ENCODE measurements at regions not wholly inside any gene's neighbourhood (a gene's known extent, or its start where the extent isn't known, plus 50 kb on each side); places are given as distances from the start of the nearest gene placed in this dataset.

DNA sequence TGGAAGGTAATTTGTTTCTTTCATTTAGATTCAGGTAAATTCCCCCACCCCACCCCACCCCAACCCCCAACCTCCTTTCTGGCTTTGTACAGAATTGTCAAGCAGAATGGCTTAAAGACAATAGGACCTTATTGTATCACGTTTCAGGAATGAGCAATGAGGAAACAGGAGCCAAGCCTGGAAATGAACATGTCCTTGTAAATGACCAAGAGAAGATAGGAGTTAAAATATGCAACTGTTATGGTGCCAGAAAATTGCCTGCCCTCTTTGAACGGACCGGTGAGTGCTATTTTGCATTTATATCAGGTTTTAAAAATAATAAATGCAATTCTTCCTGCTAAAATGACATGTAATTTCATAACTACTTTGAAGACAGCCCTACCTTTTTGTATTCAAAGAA lies 141.6 kb upstream of the PELI2 start:
- Histone ChIP-seq H3K27ac (ENCODE audit: low read depth in 1 of 2, low read length in 1 of 2) (no peak overlapping the region), H3K9ac (ENCODE audit: insufficient read depth in 1 of 2, low read length in 2 of 2) (no peak overlapping the region), H3K27me3 (ENCODE audit: control insufficient read depth in 3 of 3, insufficient read depth in 3 of 3, low read length in 2 of 3) (no peaks in the 10 kb centered on the region), H3K36me3 (ENCODE audit: control insufficient read depth in 4 of 4, insufficient read depth in 4 of 4, low read length in 4 of 4) (no peaks in the 10 kb centered on the region), H3K4me1 (ENCODE audit: control insufficient read depth in 5 of 5, insufficient read depth in 5 of 5, low read length in 5 of 5) (peaks cover 0 to 7% (median 0%) of the 10 kb centered on the region in 5 donors), H3K9me3 (ENCODE audit: control insufficient read depth in 4 of 4, insufficient read depth in 3 of 4, low read length in 3 of 4) (peaks cover 0 to 7% (median 2%) of the 10 kb centered on the region in 4 donors), H3K4me3 (no peak overlapping the region)
- TF ChIP-seq, protein P1, sequence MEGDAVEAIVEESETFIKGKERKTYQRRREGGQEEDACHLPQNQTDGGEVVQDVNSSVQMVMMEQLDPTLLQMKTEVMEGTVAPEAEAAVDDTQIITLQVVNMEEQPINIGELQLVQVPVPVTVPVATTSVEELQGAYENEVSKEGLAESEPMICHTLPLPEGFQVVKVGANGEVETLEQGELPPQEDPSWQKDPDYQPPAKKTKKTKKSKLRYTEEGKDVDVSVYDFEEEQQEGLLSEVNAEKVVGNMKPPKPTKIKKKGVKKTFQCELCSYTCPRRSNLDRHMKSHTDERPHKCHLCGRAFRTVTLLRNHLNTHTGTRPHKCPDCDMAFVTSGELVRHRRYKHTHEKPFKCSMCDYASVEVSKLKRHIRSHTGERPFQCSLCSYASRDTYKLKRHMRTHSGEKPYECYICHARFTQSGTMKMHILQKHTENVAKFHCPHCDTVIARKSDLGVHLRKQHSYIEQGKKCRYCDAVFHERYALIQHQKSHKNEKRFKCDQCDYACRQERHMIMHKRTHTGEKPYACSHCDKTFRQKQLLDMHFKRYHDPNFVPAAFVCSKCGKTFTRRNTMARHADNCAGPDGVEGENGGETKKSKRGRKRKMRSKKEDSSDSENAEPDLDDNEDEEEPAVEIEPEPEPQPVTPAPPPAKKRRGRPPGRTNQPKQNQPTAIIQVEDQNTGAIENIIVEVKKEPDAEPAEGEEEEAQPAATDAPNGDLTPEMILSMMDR (IDR thresholded peaks at IDR 0.05; ENCODE audit: control extremely low read depth, extremely low read depth): no peak
- 46 to 76% methylated on average over 3 of the region's 3 CpGs for WGBS, 2 donors
- ATAC-seq (ENCODE audit: insufficient read depth, low FRiP score) (no peak), DNase-seq (no peak)

DNA sequence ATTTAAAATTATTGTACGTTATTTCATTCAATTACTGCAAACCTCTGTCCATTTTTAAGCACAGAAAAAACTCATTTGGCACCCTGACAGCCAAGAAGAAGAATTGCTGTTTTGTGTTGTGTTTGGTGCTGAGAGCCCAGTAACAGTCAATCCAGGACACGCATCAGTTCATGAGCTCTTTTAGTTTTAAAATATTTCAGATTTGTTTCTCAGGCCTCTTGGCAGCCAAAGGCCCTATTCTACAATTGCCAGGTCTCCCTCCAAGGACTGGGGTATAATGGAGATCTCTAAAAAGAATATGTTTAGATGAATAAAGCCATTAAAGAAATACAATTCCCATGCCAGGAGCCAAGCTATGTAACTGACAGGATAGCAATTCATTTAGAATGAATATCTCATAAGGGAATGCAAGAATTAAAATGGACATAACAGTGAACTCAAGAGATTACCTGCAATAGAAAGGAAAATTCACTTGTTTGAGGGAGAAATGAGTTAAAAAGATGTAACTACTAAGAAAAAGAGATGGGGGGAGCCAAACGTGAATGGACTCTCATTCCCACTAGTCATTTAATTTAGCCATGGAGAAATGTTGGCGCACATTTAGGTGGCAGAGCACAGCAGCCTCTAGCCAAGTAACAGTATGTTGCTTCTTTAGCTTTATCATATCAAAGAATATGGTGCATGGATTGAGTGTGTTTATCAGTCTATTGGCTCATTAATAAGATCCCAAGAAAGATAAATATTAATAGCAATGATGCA lies 140.6 kb upstream of the PELI2 start:
- peak in 2 of 3 donors; percentile 19 to 34 for DNase-seq
- H3K27me3 ChIP-seq (ENCODE audit: control insufficient read depth in 3 of 3, insufficient read depth in 3 of 3, low read length in 2 of 3): no peaks in the 10 kb centered on the region
- H3K36me3 ChIP-seq (ENCODE audit: control insufficient read depth in 4 of 4, insufficient read depth in 4 of 4, low read length in 4 of 4): no peaks in the 10 kb centered on the region
- H3K4me1 ChIP-seq (ENCODE audit: control insufficient read depth in 5 of 5, insufficient read depth in 5 of 5, low read length in 5 of 5): peaks cover 0 to 7% (median 0%) of the 10 kb centered on the region in 5 donors
- no peak overlapping the region for H3K4me3 ChIP-seq
- H3K27ac ChIP-seq (ENCODE audit: low read depth in 1 of 2, low read length in 1 of 2): no peak overlapping the region
- ATAC-seq (ENCODE audit: insufficient read depth, low FRiP score): no peak
- TF ChIP-seq, protein P1 (IDR thresholded peaks at IDR 0.05; ENCODE audit: control extremely low read depth, extremely low read depth): no peak
- 82 to 86% methylated on average over 4 of the region's 4 CpGs for WGBS, 2 donors
- H3K9ac ChIP-seq (ENCODE audit: insufficient read depth in 1 of 2, low read length in 2 of 2): no peak overlapping the region
- H3K9me3 ChIP-seq (ENCODE audit: control insufficient read depth in 4 of 4, insufficient read depth in 3 of 4, low read length in 3 of 4): peaks cover 0 to 7% (median 3%) of the 10 kb centered on the region in 4 donors

DNA sequence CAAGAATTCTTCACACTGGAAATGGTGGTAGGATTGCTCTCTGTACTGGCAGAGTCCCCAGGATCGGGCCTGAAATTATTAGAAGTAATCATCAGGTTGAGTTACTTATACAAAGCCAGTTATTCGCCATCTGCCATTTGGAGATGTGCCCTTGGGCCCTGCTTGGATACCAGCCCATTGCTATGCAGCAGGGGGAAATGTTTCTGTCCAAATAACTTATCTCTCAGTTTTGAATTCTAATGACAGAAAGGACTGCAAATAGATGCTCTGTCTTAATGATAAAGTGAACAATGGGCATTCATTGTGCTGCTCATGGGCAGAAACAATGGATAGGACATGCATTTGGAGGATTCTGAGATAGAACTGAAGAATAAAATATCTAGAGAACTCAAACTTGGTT lies 139.1 kb upstream of the PELI2 start:
- Histone ChIP-seq H3K9me3 (ENCODE audit: control insufficient read depth in 4 of 4, insufficient read depth in 3 of 4, low read length in 3 of 4) (peaks cover 0 to 7% (median 3%) of the 10 kb centered on the region in 4 donors), H3K27ac (ENCODE audit: low read depth in 1 of 2, low read length in 1 of 2) (no peak overlapping the region), H3K27me3 (ENCODE audit: control insufficient read depth in 3 of 3, insufficient read depth in 3 of 3, low read length in 2 of 3) (no peaks in the 10 kb centered on the region), H3K36me3 (ENCODE audit: control insufficient read depth in 4 of 4, insufficient read depth in 4 of 4, low read length in 4 of 4) (no peaks in the 10 kb centered on the region), H3K9ac (ENCODE audit: insufficient read depth in 1 of 2, low read length in 2 of 2) (no peak overlapping the region), H3K4me1 (ENCODE audit: control insufficient read depth in 5 of 5, insufficient read depth in 5 of 5, low read length in 5 of 5) (peaks cover 0 to 7% (median 0%) of the 10 kb centered on the region in 5 donors), H3K4me3 (no peak overlapping the region)
- TF ChIP-seq, protein P1 (IDR thresholded peaks at IDR 0.05; ENCODE audit: control extremely low read depth, extremely low read depth): no peak
- 77 to 81% methylated on average over 2 of the region's 2 CpGs for WGBS, 2 donors
- DNase-seq (no peak), ATAC-seq (ENCODE audit: insufficient read depth, low FRiP score) (no peak)

All from lung (tissue), 11 donors.